Testis (tissue), 2 donors: ENCODE measurements at regions not wholly inside any gene's neighbourhood (a gene's known extent, or its start where the extent isn't known, plus 50 kb on each side); places are given as distances from the start of the nearest gene placed in this dataset.

Experiments used
- DNase-seq: peaks from one replicate; pipeline ENCODE4 v3.0.0-alpha.2; 2019
- H3K27ac ChIP-seq, 2 donors: fragments of 200-600 bp; sonication (generic); one replicate each; pipeline ENCODE4 v1.5.1; 2019
- H3K27me3 ChIP-seq: fragments of 200-600 bp; sonication (generic); one replicate; pipeline ENCODE4 v1.5.1; 2019
- H3K36me3 ChIP-seq: fragments of 200-600 bp; sonication (generic); one replicate; pipeline ENCODE4 v1.5.1; 2017; ENCODE audit warnings: low read depth; ENCODE audit errors: missing control alignments
- H3K4me1 ChIP-seq: fragments of 200-600 bp; sonication (generic); one replicate; pipeline ENCODE4 v1.5.1; 2019
- H3K4me3 ChIP-seq, 2 donors: fragments of 200-600 bp; sonication (generic); one replicate each; pipeline ENCODE4 v1.5.1; 2017 to 2019
- H3K9me3 ChIP-seq: fragments of 200-600 bp; sonication (generic); one replicate; pipeline ENCODE4 v1.5.1; 2017
- CTCF ChIP-seq, 3 experiments: fragments of 450-650 bp in 2 of 3; fragments of 200-600 bp in 1 of 3; sonication (generic) in 1 of 3; IDR thresholded peaks; one replicate each; pipeline ENCODE4 v1.5.1; 2016 to 2019; ENCODE audit warnings: antibody characterized with exemption in 3 of 3, mild to moderate bottlenecking in 2 of 3, moderate library complexity in 1 of 3
- POLR2A ChIP-seq: fragments of 450-650 bp; IDR thresholded peaks from one replicate; pipeline ENCODE4 v1.6.1; 2017; ENCODE audit warnings: antibody characterized with exemption, mild to moderate bottlenecking, moderate library complexity
- WGBS, 2 donors: methylation state at CpG; one replicate each; pipeline ENCODE4 v1.1.5; 2018; 5-methylcytosine and 5-hydroxymethylcytosine counted together
- intact Hi-C: fragments of 100-400 bp; cut with DNase I; formaldehyde crosslinking; loops from one replicate; pipeline ENCODE4 v1.15.1; 2023; ENCODE audit warnings: low total_unique reads

DNA sequence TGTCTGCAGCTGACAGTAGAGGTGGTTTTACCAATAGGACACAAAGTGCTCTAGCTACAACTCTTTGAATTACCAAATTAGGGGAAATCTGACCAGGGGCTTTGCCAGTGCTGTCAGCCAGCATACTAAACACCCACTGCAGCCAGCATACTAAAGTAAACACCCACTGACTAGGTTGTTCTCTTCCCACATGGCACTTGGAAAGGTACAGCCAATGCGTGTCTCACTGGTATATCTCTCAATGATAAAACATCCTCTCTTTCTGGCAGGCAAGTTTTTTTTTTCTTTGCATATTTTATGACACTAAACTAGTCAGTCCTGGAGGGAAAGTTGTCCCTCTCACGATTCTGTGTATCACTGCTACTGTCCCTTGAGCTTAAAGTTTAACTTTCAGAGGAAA, 216.1 kb downstream of the TLE1 start:
- intact Hi-C loops = no loop called here
- WGBS, 2 donors = 64 to 69% methylated on average over 2 of the region's 2 CpGs
- Histone ChIP-seq H3K9me3 (no peaks in the 10 kb centered on the region), H3K4me1 (no peaks in the 10 kb centered on the region), H3K27ac (no peak overlapping the region), H3K27me3 (no peaks in the 10 kb centered on the region), H3K4me3 (no peak overlapping the region), H3K36me3 (no peaks in the 10 kb centered on the region)
- no peak for DNase-seq
- TF ChIP-seq CTCF (IDR thresholded peaks at IDR 0.05) (no peak), POLR2A (no peak)

- intact Hi-C loops = no loop called here
- DNase-seq = no peak
- WGBS, 2 donors = 62 to 70% methylated on average over 10 of the region's 10 CpGs
- H3K36me3 ChIP-seq = no peaks in the 10 kb centered on the region
- no peaks in the 10 kb centered on the region for H3K4me1 ChIP-seq
- H3K4me3 ChIP-seq = no peak overlapping the region
- TF ChIP-seq POLR2A (no peak), CTCF (IDR thresholded peaks at IDR 0.05) (no peak)
- H3K27ac ChIP-seq = no peak overlapping the region
- H3K27me3 ChIP-seq = no peaks in the 10 kb centered on the region
- no peaks in the 10 kb centered on the region for H3K9me3 ChIP-seq
Measured at GRCh38 chr9:81472701-81473100, 216.6 kb downstream of the TLE1 start.

DNA sequence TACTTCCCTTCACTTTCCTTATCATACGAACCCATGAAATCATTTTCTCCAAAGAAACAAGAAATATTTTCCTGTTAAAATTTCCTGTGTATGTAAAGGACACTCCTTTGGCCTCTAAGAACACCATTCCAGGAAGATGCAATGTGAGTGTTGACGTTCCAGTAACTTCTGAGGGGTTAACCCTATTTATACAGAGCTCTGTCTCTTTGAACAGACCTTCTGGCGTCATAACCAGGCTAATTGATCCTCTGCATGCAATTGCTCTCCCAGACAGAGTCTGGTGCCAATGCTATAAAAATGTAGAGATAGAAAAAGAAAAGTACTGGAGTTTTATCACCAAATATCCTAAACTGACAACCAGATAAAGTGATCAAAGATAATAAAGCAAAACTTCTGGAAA, 218.5 kb downstream of the TLE1 start:
- intact Hi-C loops = no loop called here
- no peak for DNase-seq
- Histone ChIP-seq H3K27me3 (no peaks in the 10 kb centered on the region), H3K9me3 (no peaks in the 10 kb centered on the region), H3K36me3 (no peaks in the 10 kb centered on the region), H3K4me3 (no peak overlapping the region), H3K4me1 (no peaks in the 10 kb centered on the region), H3K27ac (no peak overlapping the region)
- no peak for TF ChIP-seq CTCF (IDR thresholded peaks at IDR 0.05)
- no peak for TF ChIP-seq POLR2A
- WGBS, 2 donors = 70 to 71% methylated on average over 3 of the region's 3 CpGs

DNA sequence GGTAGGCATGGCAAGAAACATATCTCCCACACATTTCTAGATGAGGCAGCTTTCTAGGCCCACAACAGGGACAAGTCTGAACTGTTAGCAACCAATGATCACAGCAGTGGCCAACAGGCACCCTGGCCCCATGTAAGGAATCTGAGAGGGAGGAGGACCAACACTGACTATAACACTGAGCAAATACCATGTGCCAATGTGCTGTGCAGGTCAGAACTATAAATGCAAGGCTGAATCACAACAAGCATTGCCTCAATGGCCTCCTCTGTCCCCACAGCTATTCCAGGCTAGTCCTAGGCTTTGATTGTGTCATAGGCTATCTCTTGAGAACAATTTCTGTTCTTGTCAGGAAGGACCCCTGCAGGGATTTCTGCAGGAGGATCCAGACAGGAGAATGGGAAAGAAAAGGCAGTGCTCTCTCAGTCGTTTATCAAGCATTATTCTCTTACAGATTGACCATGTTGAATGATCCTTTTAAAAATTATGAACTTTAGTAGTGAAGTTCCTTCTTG, 221.2 kb downstream of the TLE1 start:
- 69 to 83% methylated on average over 1 of the region's 1 CpG for WGBS, 2 donors
- intact Hi-C loops = no loop called here
- no peak for TF ChIP-seq CTCF (IDR thresholded peaks at IDR 0.05)
- TF ChIP-seq POLR2A = no peak
- no peak for DNase-seq
- no peaks in the 10 kb centered on the region for H3K9me3 ChIP-seq
- H3K4me3 ChIP-seq = no peak overlapping the region
- H3K27me3 ChIP-seq = no peaks in the 10 kb centered on the region
- H3K36me3 ChIP-seq = no peaks in the 10 kb centered on the region
- H3K4me1 ChIP-seq = no peaks in the 10 kb centered on the region
- H3K27ac ChIP-seq = no peak overlapping the region

- H3K4me3 ChIP-seq = no peak overlapping the region
- intact Hi-C loops = no loop called here
- H3K4me1 ChIP-seq = no peaks in the 10 kb centered on the region
- TF ChIP-seq POLR2A = no peak
- TF ChIP-seq CTCF (IDR thresholded peaks at IDR 0.05) = no peak
- no peak overlapping the region for H3K27ac ChIP-seq
- 72 to 85% methylated on average over 5 of the region's 5 CpGs for WGBS, 2 donors
- no peaks in the 10 kb centered on the region for H3K27me3 ChIP-seq
- no peak for DNase-seq
- H3K36me3 ChIP-seq = no peaks in the 10 kb centered on the region
- H3K9me3 ChIP-seq = no peaks in the 10 kb centered on the region
Measured at GRCh38 chr9:81466981-81467380, 222.4 kb downstream of the TLE1 start.
